Activated CD4-positive, alpha-beta T cell treated with anti-CD3 and anti-CD28 coated beads, Interleukin-2, amount 10 ng/mL, durations not matched to agents 7 days and 5 days (primary cell): ENCODE measurements at regions not wholly inside any gene's neighbourhood (a gene's known extent, or its start where the extent isn't known, plus 50 kb on each side); places are given as distances from the start of the nearest gene placed in this dataset.

ENCODE experiments used
- CTCF ChIA-PET: fragments of 350-600 bp; sonication (Branson Sonifier 250); formaldehyde crosslinking; loops from one replicate; lab custom pipeline; 2021; ENCODE audit warnings: antibody characterized with exemption; lab: Charles Lee
- POLR2A ChIA-PET: fragments of 350-600 bp; sonication (Branson Sonifier 250); formaldehyde crosslinking; loops from one replicate; lab custom pipeline; 2021; ENCODE audit warnings: antibody characterized with exemption; lab: Charles Lee
- DNase-seq: peaks from one replicate; pipeline ENCODE4 v3.0.0-alpha.2; 2020
- H3K27ac Mint-ChIP-seq: one replicate; pipeline ENCODE4 v1.8.0; 2021; ENCODE audit warnings: mild to moderate bottlenecking, moderate library complexity, mixed read lengths
- H3K27me3 Mint-ChIP-seq: one replicate; pipeline ENCODE4 v1.8.0; 2021; ENCODE audit warnings: mixed read lengths
- H3K36me3 Mint-ChIP-seq: one replicate; pipeline ENCODE4 v1.8.0; 2021; ENCODE audit warnings: low read depth, mixed read lengths
- H3K4me1 Mint-ChIP-seq: one replicate; pipeline ENCODE4 v1.8.0; 2021; ENCODE audit warnings: mixed read lengths
- H3K4me3 Mint-ChIP-seq: one replicate; pipeline ENCODE4 v1.8.0; 2021; ENCODE audit warnings: mild to moderate bottlenecking, moderate library complexity, mixed read lengths
- H3K9me3 Mint-ChIP-seq: one replicate; pipeline ENCODE4 v1.8.0; 2021; ENCODE audit warnings: mixed read lengths

DNA sequence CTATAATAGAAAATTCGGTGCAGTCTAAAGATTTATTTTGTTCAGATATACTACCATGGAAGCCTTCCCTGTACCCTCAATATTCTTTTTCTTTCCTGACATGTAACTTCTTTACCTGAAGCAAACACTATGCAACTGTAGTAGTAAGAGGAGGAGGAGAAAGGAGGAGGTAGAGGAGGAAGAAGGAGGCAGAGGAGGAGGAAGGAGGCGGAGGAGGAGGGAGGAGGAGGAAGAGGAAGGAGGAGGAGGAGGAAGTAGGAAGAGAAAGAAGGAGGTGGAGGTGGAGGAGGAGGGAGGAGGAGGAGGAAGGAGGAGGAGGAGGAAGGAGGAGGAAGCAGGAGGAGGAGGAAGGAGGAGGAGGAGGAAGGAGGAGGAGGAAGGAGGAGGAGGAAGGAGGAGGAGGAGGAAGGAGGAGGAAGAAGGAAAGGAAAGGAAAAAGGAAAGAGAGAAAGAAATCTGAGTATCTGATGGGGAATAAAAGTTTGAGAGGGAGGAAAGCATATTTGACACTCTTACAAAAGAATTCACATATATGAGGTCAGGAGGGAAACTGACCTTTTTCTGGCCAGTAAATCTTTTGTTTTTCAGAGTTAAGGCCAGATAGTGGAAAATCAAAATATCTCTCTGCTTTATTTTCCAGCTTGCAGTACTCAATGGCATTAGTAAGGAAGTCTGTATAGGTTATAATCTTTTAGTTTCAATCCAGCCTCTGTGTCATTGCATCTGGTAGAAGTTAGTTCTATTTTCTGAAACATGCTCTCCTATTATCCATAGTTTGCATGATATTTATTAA, 114.5 kb upstream of the LPAR1 start:
- Mint-ChIP-seq H3K9me3 (no peaks in the 10 kb centered on the region), H3K27me3 (no peaks in the 10 kb centered on the region), H3K27ac (no peak overlapping the region), H3K4me3 (no peak overlapping the region), H3K36me3 (no peaks in the 10 kb centered on the region), H3K4me1 (no peaks in the 10 kb centered on the region)
- DNase-seq = no peak
- ChIA-PET CTCF (no interaction called here), POLR2A (no interaction called here)

DNA sequence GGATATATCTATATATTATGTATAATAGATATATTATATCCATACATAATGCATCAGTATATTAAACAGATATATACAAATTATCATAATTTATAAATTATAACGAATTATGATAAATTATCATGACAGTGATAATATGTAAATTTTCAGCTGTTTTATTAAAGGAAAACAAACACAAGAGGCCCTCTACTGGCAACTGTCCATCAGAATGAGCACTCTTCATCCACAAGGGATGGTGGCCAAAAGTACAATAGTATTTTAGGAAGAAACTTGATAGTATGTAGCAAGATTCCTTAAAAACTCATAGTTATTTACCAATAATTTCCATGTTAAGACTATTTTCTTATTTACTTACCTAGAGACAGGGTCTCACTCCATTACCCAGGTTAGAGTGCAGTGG, 113.3 kb upstream of the LPAR1 start:
- POLR2A ChIA-PET = no interaction called here
- no peak for DNase-seq

DNA sequence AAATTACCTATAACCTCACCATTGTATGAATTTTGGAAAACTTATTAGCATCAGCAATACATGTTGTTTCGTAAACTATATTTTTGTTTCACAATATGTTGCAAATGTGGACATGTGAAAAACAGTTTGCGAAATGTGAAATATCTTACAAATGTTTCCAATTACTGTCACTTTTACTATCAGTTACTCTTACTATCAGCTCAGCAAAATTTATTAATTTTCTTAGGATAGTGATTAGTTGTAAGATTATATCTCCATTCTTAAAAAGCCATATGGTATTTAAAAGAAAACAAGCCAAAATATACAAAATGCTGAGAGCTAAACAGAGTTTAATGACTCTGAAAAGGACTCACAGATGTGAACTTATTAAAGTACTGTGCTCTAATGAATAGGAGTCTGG, 111.9 kb upstream of the LPAR1 start:
- Mint-ChIP-seq H3K4me1 (no peaks in the 10 kb centered on the region), H3K27me3 (no peaks in the 10 kb centered on the region), H3K4me3 (no peak overlapping the region), H3K27ac (no peak overlapping the region), H3K9me3 (no peaks in the 10 kb centered on the region), H3K36me3 (no peaks in the 10 kb centered on the region)
- DNase-seq = no peak
- ChIA-PET POLR2A (no interaction called here), CTCF (interaction anchor here (0.6 kb wide), 1 partner anchor 919 kb away, joined by 3 read pairs; no protein-coding TSS in a partner anchor)

More for the DNA sequence above, 113.3 kb upstream of the LPAR1 start:
- H3K4me3 Mint-ChIP-seq = no peak overlapping the region
- CTCF ChIA-PET = no interaction called here
- H3K9me3 Mint-ChIP-seq = no peaks in the 10 kb centered on the region
- no peak overlapping the region for H3K27ac Mint-ChIP-seq
- no peaks in the 10 kb centered on the region for H3K27me3 Mint-ChIP-seq
- no peaks in the 10 kb centered on the region for H3K4me1 Mint-ChIP-seq
- no peaks in the 10 kb centered on the region for H3K36me3 Mint-ChIP-seq

DNA sequence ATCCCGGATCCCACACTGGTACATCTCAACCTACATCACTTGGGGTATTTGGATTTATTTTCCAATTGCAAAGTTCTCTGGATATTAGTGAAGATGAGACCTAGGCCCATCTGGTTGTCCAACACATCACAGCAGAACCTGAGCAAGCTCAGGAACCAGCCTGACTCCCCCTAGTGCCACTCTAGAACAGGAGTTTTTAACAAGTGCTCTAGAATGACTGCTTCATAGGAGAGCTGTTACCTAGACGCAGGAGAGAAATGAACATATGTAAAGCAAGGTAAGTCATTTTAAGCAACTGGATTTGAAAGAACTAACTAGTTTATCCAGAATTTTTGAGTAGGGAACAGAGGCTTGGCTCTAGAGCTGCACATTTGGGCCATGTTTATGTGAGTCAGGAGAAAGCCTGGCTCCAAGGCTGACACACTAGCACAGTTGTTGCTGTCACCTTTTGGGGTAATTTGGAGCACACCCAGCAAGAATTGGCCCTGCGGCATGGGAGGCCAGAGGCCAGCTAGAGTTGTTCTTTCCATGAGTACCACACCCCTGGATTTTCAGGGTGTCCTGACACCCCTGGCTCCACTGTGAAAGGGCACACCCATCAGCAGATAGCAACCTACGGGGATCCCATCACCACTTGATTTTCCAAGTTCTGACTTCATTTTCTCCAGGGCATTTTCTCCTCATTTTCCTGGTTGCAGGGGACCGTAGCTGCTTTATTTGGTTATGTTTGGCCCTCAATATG, 110.9 kb upstream of the LPAR1 start:
- Mint-ChIP-seq H3K27ac (no peak overlapping the region), H3K9me3 (no peaks in the 10 kb centered on the region), H3K4me1 (no peaks in the 10 kb centered on the region), H3K27me3 (no peaks in the 10 kb centered on the region), H3K36me3 (no peaks in the 10 kb centered on the region), H3K4me3 (no peak overlapping the region)
- no peak for DNase-seq
- POLR2A ChIA-PET = no interaction called here
- CTCF ChIA-PET = no interaction called here

DNA sequence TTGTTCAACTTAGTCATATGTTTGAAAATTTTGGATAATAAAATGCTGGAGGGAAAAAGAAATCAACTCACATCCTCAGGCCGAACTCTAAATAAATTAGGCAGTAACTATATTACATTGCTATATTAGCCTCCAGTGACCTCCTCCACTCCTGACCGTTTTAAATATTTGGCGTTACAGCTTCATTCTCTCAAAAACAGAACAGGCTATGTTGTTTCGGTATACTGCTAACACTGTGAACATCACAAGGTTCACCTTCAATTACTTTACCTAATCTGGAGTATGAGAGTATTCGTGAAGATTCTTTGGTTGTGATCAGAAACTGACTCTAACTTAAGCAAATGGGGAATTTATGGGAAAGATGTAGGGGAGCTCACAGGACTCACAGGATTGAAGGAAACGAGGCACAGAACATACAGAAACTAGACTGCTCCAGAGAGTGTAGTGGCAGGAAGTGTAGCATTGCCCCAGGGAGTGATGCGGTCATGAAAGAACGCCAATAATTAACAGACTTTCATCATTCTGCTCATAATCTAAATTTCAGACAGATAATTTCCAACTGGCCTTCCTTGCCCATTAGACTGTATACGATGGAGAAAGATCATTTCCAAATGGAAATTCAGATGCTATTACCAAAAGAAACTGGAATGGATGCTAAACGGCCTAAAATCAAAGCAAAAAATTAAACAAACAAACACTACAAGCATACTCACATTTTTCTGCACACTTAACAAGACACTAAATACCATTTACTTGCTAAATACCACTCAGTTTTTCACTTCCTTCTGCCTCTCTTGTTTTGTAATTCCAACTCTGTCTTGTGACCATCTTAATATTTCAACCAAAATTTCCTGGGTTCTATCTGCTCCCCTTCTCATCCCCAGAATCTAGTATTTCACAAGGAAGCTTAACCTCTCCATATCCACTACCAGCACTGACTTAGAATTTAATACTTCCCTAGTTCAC, 110.1 kb upstream of the LPAR1 start:
- H3K27me3 Mint-ChIP-seq = no peaks in the 10 kb centered on the region
- H3K27ac Mint-ChIP-seq = no peak overlapping the region
- no peak for DNase-seq
- H3K4me3 Mint-ChIP-seq = no peak overlapping the region
- no peaks in the 10 kb centered on the region for H3K4me1 Mint-ChIP-seq
- ChIA-PET POLR2A (no interaction called here), CTCF (no interaction called here)
- no peaks in the 10 kb centered on the region for H3K9me3 Mint-ChIP-seq
- H3K36me3 Mint-ChIP-seq = no peaks in the 10 kb centered on the region

DNA sequence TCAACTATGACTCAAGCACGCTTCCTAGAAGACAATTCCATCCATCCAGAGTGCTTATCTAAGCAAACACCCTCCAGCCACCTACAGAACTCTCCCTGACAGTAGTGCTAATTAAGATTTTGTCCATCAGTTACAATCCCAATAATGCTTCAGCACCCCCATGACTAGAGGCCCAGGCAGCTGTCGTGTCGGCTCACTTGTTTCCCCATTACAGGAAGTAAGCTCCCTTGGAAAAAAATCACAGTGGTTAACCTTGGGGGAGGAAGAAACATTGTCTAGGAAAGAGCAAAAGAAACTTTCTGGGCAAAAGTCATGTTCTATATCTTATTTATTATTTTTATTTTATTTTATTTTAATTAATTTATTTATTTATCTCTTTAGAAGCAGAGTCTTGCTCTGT, 108.8 kb upstream of the LPAR1 start:
- no peaks in the 10 kb centered on the region for H3K27me3 Mint-ChIP-seq
- ChIA-PET POLR2A (no interaction called here), CTCF (no interaction called here)
- H3K27ac Mint-ChIP-seq = no peak overlapping the region
- DNase-seq = no peak
- no peaks in the 10 kb centered on the region for H3K36me3 Mint-ChIP-seq
- H3K4me1 Mint-ChIP-seq = no peaks in the 10 kb centered on the region
- no peak overlapping the region for H3K4me3 Mint-ChIP-seq
- no peaks in the 10 kb centered on the region for H3K9me3 Mint-ChIP-seq

DNA sequence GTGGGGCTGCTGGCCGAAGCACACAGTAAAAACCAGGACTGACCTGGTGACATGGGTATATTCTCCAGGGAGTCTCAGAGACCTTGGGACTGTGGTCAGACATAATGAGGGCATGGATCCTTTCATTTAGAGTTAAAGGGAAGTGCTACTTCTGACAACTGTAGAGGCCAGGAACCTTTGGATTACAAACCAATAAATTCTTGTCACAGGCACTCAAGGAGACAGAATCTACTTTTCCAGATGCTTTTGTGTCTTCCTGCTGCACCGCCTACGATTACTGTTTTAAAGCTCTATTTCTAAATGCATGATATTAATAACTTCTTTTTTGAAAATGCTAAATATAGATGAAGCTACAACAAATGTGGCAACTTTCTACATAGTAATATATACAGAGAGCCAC, 106.5 kb upstream of the LPAR1 start:
- no peaks in the 10 kb centered on the region for H3K36me3 Mint-ChIP-seq
- CTCF ChIA-PET = no interaction called here
- POLR2A ChIA-PET = no interaction called here
- H3K27me3 Mint-ChIP-seq = no peaks in the 10 kb centered on the region
- no peaks in the 10 kb centered on the region for H3K9me3 Mint-ChIP-seq
- no peaks in the 10 kb centered on the region for H3K4me1 Mint-ChIP-seq
- H3K27ac Mint-ChIP-seq = no peak overlapping the region
- DNase-seq = no peak
- no peak overlapping the region for H3K4me3 Mint-ChIP-seq

DNA sequence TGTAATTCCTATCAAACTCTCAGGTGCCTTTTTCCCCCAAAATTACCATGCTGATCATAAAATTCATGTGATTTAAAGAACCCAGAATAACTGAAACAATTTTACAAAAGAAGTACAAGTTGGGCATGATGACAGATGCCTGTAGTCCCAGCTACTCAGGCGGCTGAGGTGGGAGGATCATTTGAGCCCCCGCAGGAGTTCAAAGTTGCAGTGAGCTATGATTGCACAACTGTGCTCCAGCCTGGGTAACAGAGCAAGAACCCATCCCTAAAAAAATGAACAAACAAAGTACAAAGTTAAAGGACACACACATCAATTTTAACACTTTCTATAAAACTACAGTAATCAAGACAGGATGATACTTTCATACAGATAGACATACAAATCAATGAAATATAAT, 97.9 kb upstream of the LPAR1 start:
- Mint-ChIP-seq H3K27me3 (no peaks in the 10 kb centered on the region), H3K9me3 (no peaks in the 10 kb centered on the region), H3K27ac (no peak overlapping the region), H3K4me1 (no peaks in the 10 kb centered on the region), H3K4me3 (no peak overlapping the region), H3K36me3 (no peaks in the 10 kb centered on the region)
- POLR2A ChIA-PET = no interaction called here
- DNase-seq = no peak
- CTCF ChIA-PET = no interaction called here

DNA sequence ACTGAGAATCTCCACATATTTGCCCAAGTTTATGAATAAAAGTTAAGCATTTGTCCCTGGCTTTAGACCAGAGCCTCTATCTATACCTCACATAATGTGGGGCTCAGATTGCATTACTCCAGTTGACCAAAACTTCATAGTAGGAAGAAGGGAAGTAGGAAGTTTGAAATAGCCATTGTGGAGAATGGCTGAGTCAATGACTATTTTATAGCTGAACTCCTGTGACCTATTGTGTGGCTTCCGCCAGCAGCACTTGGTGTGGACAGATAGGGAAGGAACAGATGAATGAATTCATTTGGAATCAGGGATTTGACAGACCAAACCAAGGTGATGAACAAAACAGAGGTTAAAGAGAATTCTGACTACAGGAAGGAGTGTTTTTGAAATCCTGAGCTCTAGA, 92.9 kb upstream of the LPAR1 start:
- no peak overlapping the region for H3K27ac Mint-ChIP-seq
- H3K4me1 Mint-ChIP-seq = no peaks in the 10 kb centered on the region
- POLR2A ChIA-PET = no interaction called here
- no peaks in the 10 kb centered on the region for H3K9me3 Mint-ChIP-seq
- H3K36me3 Mint-ChIP-seq = no peaks in the 10 kb centered on the region
- CTCF ChIA-PET = no interaction called here
- no peak overlapping the region for H3K4me3 Mint-ChIP-seq
- no peaks in the 10 kb centered on the region for H3K27me3 Mint-ChIP-seq
- DNase-seq = no peak

DNA sequence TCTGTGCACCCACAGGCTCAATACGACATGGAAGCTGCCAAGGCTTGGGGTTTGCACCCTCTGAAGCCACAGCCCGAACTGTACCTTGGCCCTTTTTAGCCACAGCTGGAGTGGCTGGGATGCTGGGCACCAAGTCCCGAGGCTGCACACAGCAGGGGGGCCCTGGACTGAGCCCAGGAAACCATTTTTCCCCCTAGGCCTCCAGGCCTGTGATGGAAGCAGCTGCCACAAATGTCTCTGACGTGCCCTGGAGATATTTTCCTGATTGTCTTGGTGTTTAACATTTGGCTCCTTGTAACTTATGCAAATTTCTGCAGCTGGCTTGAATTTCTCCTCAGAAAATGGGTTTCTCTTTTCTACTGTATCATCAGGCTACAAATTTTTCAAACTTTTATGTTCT, 82.3 kb upstream of the LPAR1 start:
- no peaks in the 10 kb centered on the region for H3K4me1 Mint-ChIP-seq
- no peak overlapping the region for H3K4me3 Mint-ChIP-seq
- POLR2A ChIA-PET = no interaction called here
- H3K27me3 Mint-ChIP-seq = no peaks in the 10 kb centered on the region
- H3K9me3 Mint-ChIP-seq = peaks cover 9% of the 10 kb centered on the region
- CTCF ChIA-PET = no interaction called here
- H3K27ac Mint-ChIP-seq = no peak overlapping the region
- H3K36me3 Mint-ChIP-seq = no peaks in the 10 kb centered on the region
- DNase-seq = no peak

DNA sequence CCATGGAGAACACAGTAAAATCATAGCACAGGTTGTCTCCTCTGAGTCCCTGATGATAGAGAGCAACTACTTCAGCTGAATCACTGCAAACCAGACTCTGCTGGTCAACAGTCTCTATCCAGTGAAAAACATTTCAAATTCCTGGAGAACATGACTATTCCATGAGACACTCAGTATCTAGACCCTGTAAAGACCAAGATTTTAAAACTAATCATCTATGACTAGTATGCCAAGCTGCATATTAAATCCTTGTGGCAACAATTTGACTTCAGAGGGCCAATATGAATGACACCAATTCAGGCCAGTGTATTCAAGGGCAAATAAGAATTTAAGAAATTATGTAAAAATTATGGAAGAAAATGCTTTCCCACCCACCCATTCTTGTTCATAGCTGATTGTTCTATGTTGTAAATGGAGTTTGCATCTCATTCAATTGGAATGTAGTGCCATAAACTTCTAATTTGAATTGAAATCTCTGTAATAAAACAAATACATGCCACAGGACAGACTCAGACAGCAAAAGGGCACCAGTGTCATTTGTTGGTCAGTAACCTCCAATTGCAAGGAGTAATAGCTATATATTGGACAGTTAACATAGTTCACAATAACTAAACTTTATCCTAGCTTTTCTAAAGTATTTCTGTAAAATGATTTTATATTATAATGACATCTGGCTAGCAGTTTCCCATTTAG, 80.1 kb upstream of the LPAR1 start:
- Mint-ChIP-seq H3K4me3 (no peak overlapping the region), H3K9me3 (peaks cover 6% of the 10 kb centered on the region), H3K27me3 (no peaks in the 10 kb centered on the region), H3K4me1 (no peaks in the 10 kb centered on the region), H3K36me3 (no peaks in the 10 kb centered on the region), H3K27ac (no peak overlapping the region)
- POLR2A ChIA-PET = interaction anchor here (0.6 kb wide), 1 partner anchor 748 kb away, joined by 3 read pairs; no protein-coding TSS in a partner anchor
- DNase-seq = no peak
- CTCF ChIA-PET = no interaction called here

DNA sequence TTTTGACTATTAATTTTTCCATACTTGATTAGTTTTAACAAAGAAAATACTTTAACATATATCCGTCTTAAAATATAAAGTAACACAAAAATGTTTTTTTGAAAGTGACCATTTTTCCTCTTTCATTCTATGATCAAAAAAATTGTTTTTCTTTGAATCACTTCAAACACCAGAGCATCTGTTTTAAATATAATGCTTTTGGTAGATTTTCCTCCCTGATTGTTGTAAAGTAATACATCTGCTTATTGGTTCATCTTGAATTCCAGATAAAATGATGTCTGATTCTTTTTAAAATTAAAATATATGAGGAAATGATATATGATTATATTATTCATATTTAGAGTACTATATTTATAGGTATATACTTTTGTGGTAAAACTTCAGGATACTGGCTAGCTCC, 76.2 kb upstream of the LPAR1 start:
- Mint-ChIP-seq H3K4me1 (no peaks in the 10 kb centered on the region), H3K9me3 (no peaks in the 10 kb centered on the region), H3K4me3 (no peak overlapping the region), H3K27ac (no peak overlapping the region), H3K27me3 (no peaks in the 10 kb centered on the region), H3K36me3 (no peaks in the 10 kb centered on the region)
- CTCF ChIA-PET = interaction anchor here (0.6 to 1.0 kb wide), 2 partner anchors 13 to 17 kb away, joined by 4 to 6 read pairs; no protein-coding TSS in a partner anchor
- DNase-seq = no peak
- POLR2A ChIA-PET = no interaction called here
